ENCODE measurements at regions not wholly inside any gene's neighbourhood (a gene's known extent, or its start where the extent isn't known, plus 50 kb on each side); places are given as distances from the start of the nearest gene placed in this dataset.

- Histone ChIP-seq H3K36me3 (ENCODE audit: low read depth) (no peaks in the 10 kb centered on the region), H2AFZ (no peak overlapping the region), H3K4me1 (replicated peaks; ENCODE audit: insufficient read depth) (no peaks in the 10 kb centered on the region), H4K20me1 (ENCODE audit: insufficient read depth) (no peaks in the 10 kb centered on the region), H3K79me2 (ENCODE audit: low read depth) (no peaks in the 10 kb centered on the region), H3F3A (ENCODE audit: insufficient read depth, low read depth) (no peaks in the 10 kb centered on the region), H3K4me2 (no peak overlapping the region), H3K27me3 (ENCODE audit: insufficient read depth, low read depth) (no peaks in the 10 kb centered on the region), H3K27ac (no peak overlapping the region), H3K9me3 (ENCODE audit: insufficient read depth, low read depth) (no peaks in the 10 kb centered on the region), H3K4me3 (no peak overlapping the region), H3K9me2 (ENCODE audit: insufficient read depth) (no peaks in the 10 kb centered on the region; the same call in 1 of the 2 replicates)
- TF ChIP-seq EZH2 (IDR thresholded peaks at IDR 0.05; ENCODE audit: low read depth) (no peak), CTCF (conservative IDR thresholded peaks at IDR 0.05) (no peak)
- POLR2A ChIA-PET (ENCODE audit: unreplicated experiment): no interaction called here
- CTCF ChIA-PET: no interaction called here
- DNase-seq: no peak
- no TSS peak for BruUV-seq (replicated peaks)
- intact Hi-C loops (cut with micrococcal nuclease; ENCODE audit: unreplicated experiment): no loop called here
These were observed 50.0 kb upstream of the ACYP2 start for GRCh38 chr2:54065411-54065810.

GRCh38 chr2:54063967-54064535 lies 51.4 kb upstream of the ACYP2 start:
- Histone ChIP-seq H3K9me3 (ENCODE audit: insufficient read depth, low read depth) (no peaks in the 10 kb centered on the region), H2AFZ (no peak overlapping the region), H3K27ac (no peak overlapping the region), H3K4me1 (replicated peaks; ENCODE audit: insufficient read depth) (no peaks in the 10 kb centered on the region), H3K9me2 (ENCODE audit: insufficient read depth) (no peaks in the 10 kb centered on the region; the same call in 1 of the 2 replicates), H4K20me1 (ENCODE audit: insufficient read depth) (no peaks in the 10 kb centered on the region), H3K36me3 (ENCODE audit: low read depth) (no peaks in the 10 kb centered on the region), H3K4me3 (no peak overlapping the region), H3K4me2 (no peak overlapping the region), H3K79me2 (ENCODE audit: low read depth) (no peaks in the 10 kb centered on the region), H3K27me3 (ENCODE audit: insufficient read depth, low read depth) (no peaks in the 10 kb centered on the region), H3F3A (ENCODE audit: insufficient read depth, low read depth) (no peaks in the 10 kb centered on the region)
- BruUV-seq (replicated peaks): no TSS peak
- POLR2A ChIA-PET (ENCODE audit: unreplicated experiment): no interaction called here
- intact Hi-C loops (cut with micrococcal nuclease; ENCODE audit: unreplicated experiment): no loop called here
- no peak for DNase-seq
- no peak for TF ChIP-seq CTCF (conservative IDR thresholded peaks at IDR 0.05)
- TF ChIP-seq EZH2 (IDR thresholded peaks at IDR 0.05; ENCODE audit: low read depth): no peak
- CTCF ChIA-PET: no interaction called here

GRCh38 chr2:54062401-54062800 lies 53.0 kb upstream of the ACYP2 start:
- H3F3A ChIP-seq (ENCODE audit: insufficient read depth, low read depth): no peaks in the 10 kb centered on the region
- ChIA-PET CTCF (no interaction called here), POLR2A (ENCODE audit: unreplicated experiment) (no interaction called here)
- no peaks in the 10 kb centered on the region for H3K27me3 ChIP-seq (ENCODE audit: insufficient read depth, low read depth)
- H3K9me2 ChIP-seq (ENCODE audit: insufficient read depth): no peaks in the 10 kb centered on the region; the same call in 1 of the 2 replicates
- H3K4me1 ChIP-seq (replicated peaks; ENCODE audit: insufficient read depth): no peaks in the 10 kb centered on the region
- H3K4me3 ChIP-seq: no peak overlapping the region
- H4K20me1 ChIP-seq (ENCODE audit: insufficient read depth): no peaks in the 10 kb centered on the region
- intact Hi-C loops (cut with micrococcal nuclease; ENCODE audit: unreplicated experiment): no loop called here
- H3K79me2 ChIP-seq (ENCODE audit: low read depth): no peaks in the 10 kb centered on the region
- H3K36me3 ChIP-seq (ENCODE audit: low read depth): no peaks in the 10 kb centered on the region
- no peak overlapping the region for H3K27ac ChIP-seq
- H2AFZ ChIP-seq: no peak overlapping the region
- no peaks in the 10 kb centered on the region for H3K9me3 ChIP-seq (ENCODE audit: insufficient read depth, low read depth)
- DNase-seq: no peak
- H3K4me2 ChIP-seq: no peak overlapping the region
- TF ChIP-seq EZH2 (IDR thresholded peaks at IDR 0.05; ENCODE audit: low read depth) (no peak), CTCF (conservative IDR thresholded peaks at IDR 0.05) (no peak)
- no TSS peak for BruUV-seq (replicated peaks)

All from PC-9 (cell line).